ENCODE measurements at regions not wholly inside any gene's neighbourhood (a gene's known extent, or its start where the extent isn't known, plus 50 kb on each side); places are given as distances from the start of the nearest gene placed in this dataset.

GRCh38 chr9:27726244-27727081 is 153.2 kb upstream of the C9orf72 start:
- 0% methylated on average over 2 of the region's 4 CpGs; no CpG with 5 or more reads in 1 of the 2 experiments for WGBS, 2 experiments (ENCODE audit: extremely low coverage in 2 of 2, insufficient read length in 1 of 2)
- Histone ChIP-seq H3K23ac (ENCODE audit: low read depth, low read length) (no peak overlapping the region), H2AK5ac (ENCODE audit: low read depth, low read length) (no peak overlapping the region), H4K5ac (ENCODE audit: low read depth, low read length) (no peak overlapping the region), H4K20me1 (ENCODE audit: insufficient read depth, low read length) (no peaks in the 10 kb centered on the region), H3K4me1 (ENCODE audit: control insufficient read depth, insufficient read depth, low read length) (no peaks in the 10 kb centered on the region), H3K79me1 (ENCODE audit: low read depth in 1 of 2, low read length in 2 of 2) (no peaks in the 10 kb centered on the region), H3K18ac (ENCODE audit: low read depth, low read length) (no peak overlapping the region), H3K27ac (ENCODE audit: insufficient read depth, low read length) (no peak overlapping the region), H3K9me1 (ENCODE audit: insufficient read depth, low read length) (no peaks in the 10 kb centered on the region), H2BK20ac (ENCODE audit: low read depth, low read length) (no peak overlapping the region), H3K9me3 (ENCODE audit: control insufficient read depth, insufficient read depth, low read length) (no peaks in the 10 kb centered on the region), H2BK5ac (ENCODE audit: low read depth, low read length, poor library complexity, severe bottlenecking) (no peak overlapping the region), H3K4ac (ENCODE audit: low read depth, low read length) (no peak overlapping the region), H3K27me3 (ENCODE audit: control insufficient read depth, insufficient read depth, low read length) (no peaks in the 10 kb centered on the region), H2BK120ac (ENCODE audit: low read depth, low read length) (no peak overlapping the region), H2AK9ac (replicated peaks; ENCODE audit: low read depth, low read length, poor library complexity) (no peak overlapping the region), H3K4me3 (ENCODE audit: insufficient read depth, low read depth, low read length) (no peak overlapping the region), H4K91ac (ENCODE audit: insufficient read depth, low read depth, low read length) (no peak overlapping the region), H3K14ac (replicated peaks; ENCODE audit: low read depth, low read length) (no peak overlapping the region), H3K9ac (ENCODE audit: low read depth, low read length) (no peak overlapping the region), H3K36me3 (ENCODE audit: control insufficient read depth, insufficient read depth, low read length) (no peaks in the 10 kb centered on the region), H2BK15ac (ENCODE audit: low read depth, low read length) (no peak overlapping the region), H4K8ac (ENCODE audit: low read depth in 2 of 2, low read length in 2 of 2) (no peak overlapping the region), H3K4me2 (ENCODE audit: low read depth, low read length) (0 out of 2 replicates have a peak overlapping the region, but pooled peaks have one; percentile 30), H2AFZ (replicated peaks; ENCODE audit: low read length, poor library complexity) (no peak overlapping the region), H3K56ac (ENCODE audit: extremely low read depth, insufficient read depth, low read length) (no peak overlapping the region)
- in situ Hi-C loops (cut with MboI; ENCODE audit: low sequenced_read_pairs), result no loop called here
- no TSS peak for BruUV-seq (replicated peaks)
- DNase-seq (peak; percentile 55), ATAC-seq (ENCODE audit: low read depth) (peak; percentile 68)
- intact Hi-C loops (cut with micrococcal nuclease), result no loop called here
- TF ChIP-seq POLR2A (IDR thresholded peaks at IDR 0.05; ENCODE audit: low read depth, low read length) (no peak), ELK1 (IDR thresholded peaks at IDR 0.05; ENCODE audit: borderline replicate concordance, low read depth, low read length) (no peak), RAD21 (IDR thresholded peaks at IDR 0.05; ENCODE audit: low read length) (peak; percentile 84), BHLHE40 (IDR thresholded peaks at IDR 0.05; ENCODE audit: low read depth, low read length) (no peak), CHD1 (IDR thresholded peaks at IDR 0.05; ENCODE audit: low read depth, low read length) (no peak), RCOR1 (IDR thresholded peaks at IDR 0.05; ENCODE audit: insufficient replicate concordance, low read length) (no peak), USF2 (IDR thresholded peaks at IDR 0.05; ENCODE audit: low read depth, low read length) (no peak), MAFK (IDR thresholded peaks at IDR 0.05; ENCODE audit: low read depth, low read length) (no peak), MXI1 (IDR thresholded peaks at IDR 0.05; ENCODE audit: borderline replicate concordance, low read depth, low read length) (no peak), MAZ (IDR thresholded peaks at IDR 0.05; ENCODE audit: borderline replicate concordance, low read depth, low read length) (no peak), RFX5 (IDR thresholded peaks at IDR 0.05; ENCODE audit: low read depth, low read length) (no peak), SMC3 (IDR thresholded peaks at IDR 0.05; ENCODE audit: low read depth, low read length) (peak; percentile 51), CTCF (conservative IDR thresholded peaks at IDR 0.05; ENCODE audit: low read depth, low read length) (peak; percentile 76)
- dilution Hi-C loops (cut with HindIII; ENCODE audit: low sequenced_read_pairs, unreplicated experiment), result no loop called here
- CTCF ChIA-PET, result no interaction called here
- POLR2A ChIA-PET (ENCODE audit: unreplicated experiment), result no interaction called here
